Glomerular visceral epithelial cell (primary cell): ENCODE measurements at regions not wholly inside any gene's neighbourhood (a gene's known extent, or its start where the extent isn't known, plus 50 kb on each side); places are given as distances from the start of the nearest gene placed in this dataset.
"Not testable (repeated sequence)": the region's sequence is repeated elsewhere in the genome, so short reads cannot be mapped to it uniquely, and the experiment has no call there.

Experiments
- DNase-seq: peaks from one replicate; pipeline ENCODE4 v3.0.0-alpha.2; 2016; ENCODE audit errors: extremely low spot score

DNA sequence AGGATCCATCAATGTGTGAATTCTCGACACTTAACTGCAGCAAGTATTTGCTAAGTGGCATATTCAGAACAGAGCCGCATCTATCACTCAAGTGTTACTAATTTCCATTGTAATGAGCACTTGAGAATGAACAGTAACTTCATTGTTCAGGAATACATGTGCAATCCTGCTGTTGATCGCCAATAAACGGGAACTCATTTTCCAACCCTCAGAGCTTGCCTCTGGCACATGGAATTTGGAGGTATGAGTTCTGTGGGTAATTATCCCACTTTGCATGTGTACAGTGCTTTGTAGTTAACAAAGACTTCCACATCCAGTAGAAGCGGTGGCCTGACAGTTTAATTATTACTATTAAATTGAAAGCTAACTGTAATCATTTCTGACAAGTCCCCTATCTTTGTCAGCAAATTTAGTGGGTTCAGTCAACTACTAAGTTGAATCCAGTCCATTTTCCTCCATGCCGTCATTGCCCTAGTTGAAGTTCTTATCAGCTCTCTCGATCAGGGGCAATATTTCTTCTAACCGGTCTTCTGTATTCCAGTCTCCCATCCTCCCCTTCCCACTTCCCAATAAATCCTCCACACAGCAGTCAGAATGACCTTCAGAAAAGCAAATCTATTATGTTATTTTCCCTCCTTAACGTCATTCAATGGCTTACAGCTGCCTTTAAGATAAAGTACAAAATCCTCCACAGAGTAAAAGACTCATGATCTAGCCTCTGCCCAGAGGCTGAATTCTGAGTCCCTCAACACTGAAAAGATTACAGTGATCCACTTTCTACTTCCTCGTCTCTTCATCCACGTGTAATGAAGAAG lies 62.4 kb upstream of the GBA3 start:
- DNase-seq: not testable (repeated sequence)

DNA sequence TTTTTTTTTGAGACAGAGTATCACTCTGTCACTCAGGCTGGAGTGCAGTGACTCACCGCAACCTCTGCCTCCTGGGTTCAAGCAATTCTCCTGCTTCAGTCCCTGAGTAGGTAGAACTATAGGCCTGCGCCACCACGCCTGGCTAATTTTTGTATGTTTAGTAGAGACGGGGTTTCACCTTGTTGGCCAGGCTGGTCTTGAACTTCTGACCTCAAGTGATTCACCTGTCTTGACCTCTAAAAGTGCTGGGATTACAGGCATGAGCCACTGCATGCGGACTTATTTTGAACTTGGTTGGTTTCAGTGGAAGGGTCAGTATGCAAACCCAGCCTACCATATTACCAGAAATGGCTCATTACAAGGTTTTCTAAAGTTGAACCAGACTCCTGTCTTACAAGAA lies 61.6 kb upstream of the GBA3 start:
- DNase-seq: not testable (repeated sequence)

DNA sequence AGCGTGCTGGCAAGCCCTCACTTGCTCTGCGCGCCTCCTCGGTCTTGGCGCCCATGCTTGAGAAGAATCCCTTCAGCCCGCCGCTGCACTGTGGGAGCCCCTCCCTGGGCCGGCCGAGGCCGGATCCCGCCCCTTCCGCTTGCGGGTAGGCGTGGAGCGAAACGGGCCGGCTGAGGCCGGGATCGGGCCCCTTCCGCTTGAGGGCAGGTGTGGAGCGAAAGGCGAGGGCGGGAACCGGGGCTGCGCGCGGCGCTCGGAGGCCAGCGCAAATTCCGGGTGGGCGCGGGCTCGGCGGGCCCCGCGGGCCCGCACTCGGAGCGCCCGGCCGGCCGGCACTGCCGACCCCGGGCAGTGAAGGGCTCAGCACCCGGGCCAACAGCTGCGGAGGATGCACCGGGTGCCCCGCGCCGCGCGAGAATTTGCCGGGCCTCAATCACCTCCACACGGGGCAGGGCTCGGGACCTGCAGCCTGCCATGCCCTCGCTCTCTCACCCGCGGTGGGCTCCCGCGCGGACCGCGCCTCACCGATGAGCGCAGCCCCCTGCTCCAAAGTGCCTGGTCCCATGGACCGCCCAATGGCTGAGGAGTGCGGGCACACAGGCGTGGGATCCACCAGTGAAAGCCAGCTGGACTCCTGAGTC lies 58.1 kb upstream of the GBA3 start:
- DNase-seq: no peak

DNA sequence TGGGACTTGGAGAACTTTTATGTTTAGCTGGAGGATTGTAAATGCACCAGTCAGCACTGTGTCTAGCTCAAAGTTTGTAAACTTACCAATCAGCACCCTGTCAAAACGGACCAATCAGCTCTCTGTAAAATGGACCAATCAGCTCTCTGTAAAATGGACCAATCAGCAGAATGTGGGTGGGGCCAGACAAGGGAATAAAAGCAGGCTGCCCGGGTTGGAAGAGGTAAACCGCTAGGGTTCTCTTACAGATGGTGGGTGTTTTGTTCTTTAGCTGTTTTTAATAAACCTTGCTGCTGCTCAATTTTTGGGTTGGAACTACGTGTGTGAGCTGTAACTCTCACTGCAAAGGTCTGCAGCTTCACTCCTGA lies 57.6 kb upstream of the GBA3 start:
- not testable (repeated sequence) for DNase-seq

DNA sequence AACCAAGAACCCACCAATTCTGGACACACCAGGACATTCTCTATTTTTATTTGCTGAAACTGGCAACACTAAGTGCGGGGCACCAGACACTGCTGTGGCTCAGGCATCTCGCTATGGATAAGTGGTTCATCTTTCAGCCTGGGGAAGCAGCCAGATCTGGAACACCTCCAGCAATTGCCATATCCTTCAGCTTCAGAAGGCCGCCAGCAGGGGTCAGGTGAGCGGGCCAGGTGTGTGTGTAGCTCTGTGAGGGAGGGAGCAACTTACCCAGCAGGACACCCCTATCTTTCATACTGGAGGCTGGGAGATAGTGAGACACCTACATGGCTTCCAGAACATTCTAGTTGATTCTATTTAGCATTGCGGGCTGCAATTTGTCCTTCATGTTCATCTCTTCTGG lies 57.0 kb upstream of the GBA3 start:
- DNase-seq: no peak

DNA sequence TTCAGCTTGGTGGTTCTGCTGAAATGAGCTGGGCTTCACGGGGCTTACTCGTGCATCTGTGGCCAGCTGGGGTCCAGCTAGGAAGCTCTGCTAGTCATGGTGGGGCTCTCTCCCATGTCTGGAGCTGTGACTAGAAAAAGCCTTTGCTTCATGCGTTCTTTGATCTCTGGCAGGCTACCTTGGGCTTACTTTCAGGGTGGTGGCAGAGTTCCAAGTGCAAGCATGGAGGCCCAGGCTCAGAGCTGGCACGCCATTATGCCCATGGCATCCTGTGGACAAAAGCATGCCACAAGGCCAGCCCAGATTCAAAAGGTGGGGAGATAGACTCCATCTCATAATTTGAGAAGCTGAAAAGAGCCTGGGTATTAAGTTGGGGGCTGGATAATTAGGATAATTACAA lies 55.4 kb upstream of the GBA3 start:
- no peak for DNase-seq
